ENCODE measurements at regions not wholly inside any gene's neighbourhood (a gene's known extent, or its start where the extent isn't known, plus 50 kb on each side); places are given as distances from the start of the nearest gene placed in this dataset.

DNA sequence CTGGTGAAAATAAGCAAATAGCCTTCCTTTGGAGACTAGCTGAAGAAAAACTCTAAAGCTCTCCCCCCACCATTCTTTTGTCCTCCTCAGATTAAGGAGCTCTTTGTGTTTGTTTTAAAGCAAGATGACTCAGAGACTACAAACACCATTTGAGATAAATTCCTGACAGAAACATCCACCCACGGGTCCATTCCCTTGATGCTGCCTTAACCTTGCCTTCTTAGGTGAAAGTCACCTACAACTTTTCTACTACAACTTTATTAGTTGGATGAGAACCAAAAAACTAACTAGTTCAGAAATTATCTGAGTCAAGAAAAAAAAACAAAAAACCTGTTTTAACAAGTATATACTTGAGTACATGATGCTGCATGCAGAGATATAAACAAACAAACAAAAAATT, 831.1 kb downstream of the NR2F1-AS1 start:
- H3K27me3 ChIP-seq (replicated peaks in 1 of 2; ENCODE audit: control insufficient read depth in 2 of 2, insufficient read depth in 2 of 2, low read length in 1 of 2): no peaks in the 10 kb centered on the region
- H3K4me2 ChIP-seq (ENCODE audit: control insufficient read depth, insufficient read depth): no peak overlapping the region
- H3K36me3 ChIP-seq (ENCODE audit: control insufficient read depth in 2 of 2, insufficient read depth in 2 of 2, low read length in 1 of 2): no peaks in the 10 kb centered on the region
- POLR2A ChIA-PET: no interaction called here
- intact Hi-C loops (cut with micrococcal nuclease; ENCODE audit: unreplicated experiment) (no loop called here), in situ Hi-C loops (cut with MboI) (no loop called here)
- no peaks in the 10 kb centered on the region for H4K20me1 ChIP-seq (ENCODE audit: control insufficient read depth, insufficient read depth)
- no peak for FAIRE-seq
- SMC1A ChIA-PET (ENCODE audit: uncharacterized antibody, unreplicated experiment): interaction anchor here (0.6 kb wide), 1 partner anchor 751 kb away, joined by 3 read pairs; no protein-coding TSS in a partner anchor
- H3K9ac ChIP-seq (ENCODE audit: control insufficient read depth, insufficient read depth, low read length): no peak overlapping the region
- no peak overlapping the region for H2AFZ ChIP-seq (ENCODE audit: control insufficient read depth, low read depth, low read length)
- H3K4me1 ChIP-seq (ENCODE audit: control insufficient read depth, insufficient read depth, low read length): no peaks in the 10 kb centered on the region
- H3K27ac ChIP-seq (ENCODE audit: control insufficient read depth, insufficient read depth): no peak overlapping the region
- RAD21 ChIA-PET (ENCODE audit: unreplicated experiment): no interaction called here
- no peaks in the 10 kb centered on the region for H3K79me2 ChIP-seq (ENCODE audit: control insufficient read depth, insufficient read depth, low read length)
- 0% methylated on average over 1 of the region's 1 CpG for WGBS (ENCODE audit: insufficient coverage, insufficient replicate concordance, low lambda C conversion rate, missing lambda C conversion rate)
- DNase-seq (ENCODE audit: low read depth, low spot score): no peak
- H3K4me3 ChIP-seq: no peak overlapping the region
- no peak for ATAC-seq
- H3K9me3 ChIP-seq (replicated peaks; ENCODE audit: control insufficient read depth, insufficient read depth, low read length): no peaks in the 10 kb centered on the region
- CTCF ChIA-PET: no interaction called here
- no TSS peak for BruUV-seq (replicated peaks)
- TF ChIP-seq GATAD2B (conservative IDR thresholded peaks at IDR 0.05; ENCODE audit: low read depth) (no peak), POLR2AphosphoS2 (IDR thresholded peaks at IDR 0.05; ENCODE audit: low read depth, low read length) (no peak), FOXK2 (IDR thresholded peaks at IDR 0.05) (no peak), POLR2A (IDR thresholded peaks at IDR 0.05; ENCODE audit: low read depth, low read length) (no peak), SPI1 (IDR thresholded peaks at IDR 0.05; ENCODE audit: borderline replicate concordance, insufficient read depth, low read depth, low read length) (no peak)

DNA sequence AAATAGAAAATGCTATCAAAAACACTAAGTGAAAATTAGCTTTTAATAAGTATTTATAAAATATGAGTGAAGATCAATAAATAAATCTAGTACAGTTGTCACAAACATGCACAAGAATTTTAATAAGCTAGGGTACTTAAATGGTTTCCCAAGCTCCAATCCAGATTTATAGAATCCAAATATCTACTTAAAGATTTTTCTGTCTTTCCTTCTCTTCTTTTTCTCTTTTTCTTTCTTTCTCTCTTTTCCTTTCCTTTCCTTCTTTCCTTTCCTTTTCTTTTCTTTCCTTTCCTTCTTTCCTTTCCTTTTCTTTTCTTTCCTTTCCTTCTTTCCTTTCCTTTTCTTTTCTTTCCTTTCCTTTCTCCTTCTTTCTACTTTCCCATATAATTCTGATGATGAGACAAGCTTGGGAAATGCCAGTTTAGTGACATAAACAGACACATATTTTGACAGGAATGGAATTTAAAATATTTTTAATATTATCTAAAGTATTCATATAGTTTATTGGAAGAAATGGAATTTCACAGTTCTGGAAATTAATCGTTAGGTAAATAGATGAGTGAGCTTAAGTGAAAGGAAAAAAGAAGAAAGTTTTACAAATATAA, 832.8 kb downstream of the NR2F1-AS1 start:
- H3K27me3 ChIP-seq (replicated peaks in 1 of 2; ENCODE audit: control insufficient read depth in 2 of 2, insufficient read depth in 2 of 2, low read length in 1 of 2): no peaks in the 10 kb centered on the region
- in situ Hi-C loops (cut with MboI) (no loop called here), intact Hi-C loops (cut with micrococcal nuclease; ENCODE audit: unreplicated experiment) (no loop called here)
- TF ChIP-seq, protein P1, sequence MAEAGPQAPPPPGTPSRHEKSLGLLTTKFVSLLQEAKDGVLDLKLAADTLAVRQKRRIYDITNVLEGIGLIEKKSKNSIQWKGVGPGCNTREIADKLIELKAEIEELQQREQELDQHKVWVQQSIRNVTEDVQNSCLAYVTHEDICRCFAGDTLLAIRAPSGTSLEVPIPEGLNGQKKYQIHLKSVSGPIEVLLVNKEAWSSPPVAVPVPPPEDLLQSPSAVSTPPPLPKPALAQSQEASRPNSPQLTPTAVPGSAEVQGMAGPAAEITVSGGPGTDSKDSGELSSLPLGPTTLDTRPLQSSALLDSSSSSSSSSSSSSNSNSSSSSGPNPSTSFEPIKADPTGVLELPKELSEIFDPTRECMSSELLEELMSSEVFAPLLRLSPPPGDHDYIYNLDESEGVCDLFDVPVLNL (IDR thresholded peaks at IDR 0.05; ENCODE audit: low read depth, low read length): no peak
- TF ChIP-seq TARDBP (IDR thresholded peaks at IDR 0.05; ENCODE audit: borderline replicate concordance) (no peak), NR2C2 (IDR thresholded peaks at IDR 0.05; ENCODE audit: borderline replicate concordance, control insufficient read depth, insufficient read length, low read depth) (no peak), MEF2B (IDR thresholded peaks at IDR 0.05; ENCODE audit: partially characterized antibody, poor library complexity, severe bottlenecking) (no peak), NFIC (IDR thresholded peaks at IDR 0.05; ENCODE audit: low read depth, low read length) (no peak)
- TF ChIP-seq, protein P2, sequence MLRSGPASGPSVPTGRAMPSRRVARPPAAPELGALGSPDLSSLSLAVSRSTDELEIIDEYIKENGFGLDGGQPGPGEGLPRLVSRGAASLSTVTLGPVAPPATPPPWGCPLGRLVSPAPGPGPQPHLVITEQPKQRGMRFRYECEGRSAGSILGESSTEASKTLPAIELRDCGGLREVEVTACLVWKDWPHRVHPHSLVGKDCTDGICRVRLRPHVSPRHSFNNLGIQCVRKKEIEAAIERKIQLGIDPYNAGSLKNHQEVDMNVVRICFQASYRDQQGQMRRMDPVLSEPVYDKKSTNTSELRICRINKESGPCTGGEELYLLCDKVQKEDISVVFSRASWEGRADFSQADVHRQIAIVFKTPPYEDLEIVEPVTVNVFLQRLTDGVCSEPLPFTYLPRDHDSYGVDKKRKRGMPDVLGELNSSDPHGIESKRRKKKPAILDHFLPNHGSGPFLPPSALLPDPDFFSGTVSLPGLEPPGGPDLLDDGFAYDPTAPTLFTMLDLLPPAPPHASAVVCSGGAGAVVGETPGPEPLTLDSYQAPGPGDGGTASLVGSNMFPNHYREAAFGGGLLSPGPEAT (IDR thresholded peaks at IDR 0.05; ENCODE audit: low read depth): no peak
- TF ChIP-seq, protein P3, sequence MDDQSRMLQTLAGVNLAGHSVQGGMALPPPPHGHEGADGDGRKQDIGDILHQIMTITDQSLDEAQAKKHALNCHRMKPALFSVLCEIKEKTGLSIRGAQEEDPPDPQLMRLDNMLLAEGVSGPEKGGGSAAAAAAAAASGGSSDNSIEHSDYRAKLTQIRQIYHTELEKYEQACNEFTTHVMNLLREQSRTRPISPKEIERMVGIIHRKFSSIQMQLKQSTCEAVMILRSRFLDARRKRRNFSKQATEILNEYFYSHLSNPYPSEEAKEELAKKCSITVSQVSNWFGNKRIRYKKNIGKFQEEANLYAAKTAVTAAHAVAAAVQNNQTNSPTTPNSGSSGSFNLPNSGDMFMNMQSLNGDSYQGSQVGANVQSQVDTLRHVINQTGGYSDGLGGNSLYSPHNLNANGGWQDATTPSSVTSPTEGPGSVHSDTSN (IDR thresholded peaks at IDR 0.05; ENCODE audit: insufficient replicate concordance, low read depth, low read length): no peak
- ATAC-seq: no peak
- no peak overlapping the region for H3K27ac ChIP-seq (ENCODE audit: control insufficient read depth, insufficient read depth)
- H3K4me1 ChIP-seq (ENCODE audit: control insufficient read depth, insufficient read depth, low read length): no peaks in the 10 kb centered on the region
- ChIA-PET POLR2A (no interaction called here), CTCF (interaction anchor here (1.2 kb wide), 1 partner anchor 14 kb away, joined by 3 read pairs; no protein-coding TSS in a partner anchor), RAD21 (ENCODE audit: unreplicated experiment) (no interaction called here), SMC1A (ENCODE audit: uncharacterized antibody, unreplicated experiment) (interaction anchor here (0.8 to 1.0 kb wide), 5 partner anchors 27 to 244 kb away, joined by 3 to 4 read pairs (median 3); no protein-coding TSS in a partner anchor)
- H3K9ac ChIP-seq (ENCODE audit: control insufficient read depth, insufficient read depth, low read length): no peak overlapping the region
- 0% methylated on average over 1 of the region's 1 CpG for WGBS (ENCODE audit: insufficient coverage, insufficient replicate concordance, low lambda C conversion rate, missing lambda C conversion rate)
- H2AFZ ChIP-seq (ENCODE audit: control insufficient read depth, low read depth, low read length): no peak overlapping the region
- H3K79me2 ChIP-seq (ENCODE audit: control insufficient read depth, insufficient read depth, low read length): no peaks in the 10 kb centered on the region
- H4K20me1 ChIP-seq (ENCODE audit: control insufficient read depth, insufficient read depth): no peaks in the 10 kb centered on the region
- no peaks in the 10 kb centered on the region for H3K9me3 ChIP-seq (replicated peaks; ENCODE audit: control insufficient read depth, insufficient read depth, low read length)
- DNase-seq (ENCODE audit: low read depth, low spot score): no peak
- no TSS peak for BruUV-seq (replicated peaks)
- H3K36me3 ChIP-seq (ENCODE audit: control insufficient read depth in 2 of 2, insufficient read depth in 2 of 2, low read length in 1 of 2): no peaks in the 10 kb centered on the region
- H3K4me2 ChIP-seq (ENCODE audit: control insufficient read depth, insufficient read depth): no peak overlapping the region
- FAIRE-seq: no peak
- H3K4me3 ChIP-seq: no peak overlapping the region

Measured in GM12878 (cell line).